ENCODE measurements at regions not wholly inside any gene's neighbourhood (a gene's known extent, or its start where the extent isn't known, plus 50 kb on each side); places are given as distances from the start of the nearest gene placed in this dataset.

DNA sequence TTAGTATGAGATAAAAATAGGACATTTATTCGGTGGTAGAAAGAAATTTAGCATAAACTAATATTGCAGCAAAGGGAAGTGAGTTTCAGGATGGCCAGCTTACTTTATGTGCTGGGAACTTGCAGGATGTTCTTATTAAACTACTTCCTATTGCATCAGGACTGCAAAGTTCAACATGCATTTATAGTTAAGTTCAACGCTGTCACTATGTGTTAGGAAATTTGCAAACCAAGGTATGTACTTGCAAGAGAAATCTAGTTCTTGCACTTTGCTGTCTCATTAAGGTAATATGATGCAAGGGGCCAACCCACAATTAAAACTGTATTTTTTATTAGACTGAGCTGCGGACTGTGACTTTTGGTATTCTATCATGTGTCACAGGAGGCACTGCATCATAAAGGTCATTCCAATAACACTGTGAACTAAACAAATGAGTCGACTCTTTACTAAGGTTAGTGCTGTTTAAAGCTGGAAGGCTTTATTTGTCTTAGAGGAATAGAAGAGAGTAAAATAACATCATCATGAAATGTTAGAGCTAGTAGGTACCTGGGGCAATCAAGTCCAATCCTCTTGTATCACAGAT, 1525.7 kb upstream of the TENM3 start:
- ATAC-seq (no peak), DNase-seq (no peak)
- intact Hi-C loops (cut with DNase I) = no loop called here

DNA sequence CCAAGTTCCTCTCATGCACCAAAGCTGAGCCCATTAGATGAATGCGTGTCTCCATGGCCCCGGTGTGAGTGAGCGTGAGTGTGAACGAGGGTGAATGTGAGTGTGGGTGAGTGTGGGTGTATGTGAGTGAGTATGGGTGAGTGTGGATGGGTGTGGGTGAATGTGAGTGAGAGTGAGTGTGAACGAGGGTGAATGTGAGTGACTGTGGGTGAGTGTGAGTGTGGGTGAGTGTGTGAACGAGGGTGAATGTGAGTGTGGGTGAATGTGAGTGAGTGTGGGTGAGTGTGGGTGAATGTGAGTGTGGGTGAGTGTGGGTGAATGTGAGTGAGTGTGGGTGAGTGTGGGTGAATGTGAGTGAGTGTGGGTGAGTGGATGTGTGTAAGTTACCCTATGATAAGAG, 1521.8 kb upstream of the TENM3 start:
- intact Hi-C loops (cut with DNase I) = no loop called here
- ATAC-seq (no peak), DNase-seq (no peak)

DNA sequence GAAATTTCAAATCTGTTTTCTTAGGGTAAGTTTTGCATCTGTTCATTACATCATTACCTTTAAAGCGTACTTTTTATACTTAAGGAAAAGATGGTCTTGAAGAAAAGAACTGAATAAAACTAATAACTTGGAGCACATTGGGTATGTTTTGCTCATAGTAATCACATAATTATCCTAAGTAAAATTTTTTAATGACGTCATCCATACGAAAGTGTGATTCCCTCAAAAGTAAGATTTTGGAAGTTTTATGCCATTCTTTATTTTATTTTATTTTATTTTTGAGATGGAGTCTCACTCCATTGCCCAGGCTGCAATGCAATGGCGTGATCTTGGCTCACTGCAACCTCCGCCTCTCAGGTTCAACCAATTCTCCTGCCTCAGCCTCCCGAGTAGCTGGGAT, 1516.6 kb upstream of the TENM3 start:
- ATAC-seq (no peak), DNase-seq (no peak)
- intact Hi-C loops (cut with DNase I) = no loop called here

DNA sequence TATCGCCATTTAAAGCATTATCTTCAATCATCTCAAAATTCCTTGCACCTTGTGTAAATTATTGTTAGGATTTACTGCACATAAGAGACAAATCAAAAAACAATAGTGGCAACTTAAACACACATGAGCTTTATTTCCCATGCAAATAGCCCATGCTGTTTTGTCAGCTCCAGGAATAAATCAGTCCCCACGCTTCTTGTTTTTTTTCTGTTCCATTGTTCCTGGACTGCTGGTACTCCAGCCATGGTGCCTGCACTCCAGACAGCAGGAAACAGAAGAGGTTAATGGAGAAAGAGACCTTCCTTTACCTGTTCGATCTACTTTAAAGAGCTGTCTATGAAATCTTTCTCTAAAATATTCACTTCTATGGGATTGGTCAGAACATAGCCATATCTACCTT, 1515.7 kb upstream of the TENM3 start:
- DNase-seq (no peak), ATAC-seq (no peak)
- intact Hi-C loops (cut with DNase I) = no loop called here

DNA sequence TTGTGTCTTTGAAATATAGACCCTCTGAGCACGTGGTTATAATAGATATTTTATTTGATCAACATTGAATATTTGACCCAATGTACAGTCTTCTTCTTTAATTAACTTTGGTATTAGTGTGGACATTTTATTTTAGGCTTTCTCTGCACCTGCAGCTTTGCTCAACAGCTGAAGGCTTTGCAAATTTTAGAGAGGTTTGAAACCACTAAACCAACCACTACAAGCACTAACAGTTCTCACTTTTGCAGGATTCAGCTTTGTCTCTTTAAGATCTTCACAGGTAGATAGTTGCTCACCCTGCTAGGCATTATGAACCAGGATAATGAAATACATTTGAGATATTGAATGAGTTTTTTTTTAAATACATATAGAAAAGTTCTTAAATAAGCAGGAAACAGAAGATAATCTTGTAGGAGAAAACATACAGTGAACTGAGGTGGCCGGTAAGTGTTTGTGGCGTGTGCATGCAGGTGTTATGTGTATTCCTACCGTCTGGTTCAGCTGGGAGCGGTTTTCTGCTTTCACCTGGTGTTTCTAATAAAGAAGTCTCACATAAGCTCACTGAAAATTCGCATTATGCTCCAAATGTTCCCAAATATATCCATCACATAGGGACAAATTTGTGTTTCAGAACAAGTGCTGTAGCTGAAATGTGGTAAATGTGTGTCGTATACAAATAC, 1508.3 kb upstream of the TENM3 start:
- no peak for DNase-seq
- intact Hi-C loops (cut with DNase I) = no loop called here
- ATAC-seq = no peak

DNA sequence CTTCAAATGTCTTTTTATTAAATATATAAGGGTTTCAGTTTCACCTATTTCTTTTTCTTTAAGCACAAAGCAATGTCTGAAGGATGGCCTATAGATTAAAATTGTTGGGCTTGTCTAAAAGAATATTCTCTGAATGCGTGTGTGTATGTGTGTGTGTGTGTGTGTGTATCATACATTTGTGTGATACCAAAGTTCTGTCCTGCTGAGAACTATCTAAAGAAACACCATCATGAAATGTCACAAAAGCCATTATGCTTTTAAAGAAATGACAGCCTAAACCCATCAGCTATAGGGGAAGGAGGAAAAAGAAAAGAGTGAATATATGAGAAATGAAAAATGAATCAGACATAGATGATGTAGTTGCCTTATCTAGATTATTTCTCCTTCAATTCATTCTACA, 1501.5 kb upstream of the TENM3 start:
- DNase-seq (no peak), ATAC-seq (no peak)
- intact Hi-C loops (cut with DNase I) = no loop called here

DNA sequence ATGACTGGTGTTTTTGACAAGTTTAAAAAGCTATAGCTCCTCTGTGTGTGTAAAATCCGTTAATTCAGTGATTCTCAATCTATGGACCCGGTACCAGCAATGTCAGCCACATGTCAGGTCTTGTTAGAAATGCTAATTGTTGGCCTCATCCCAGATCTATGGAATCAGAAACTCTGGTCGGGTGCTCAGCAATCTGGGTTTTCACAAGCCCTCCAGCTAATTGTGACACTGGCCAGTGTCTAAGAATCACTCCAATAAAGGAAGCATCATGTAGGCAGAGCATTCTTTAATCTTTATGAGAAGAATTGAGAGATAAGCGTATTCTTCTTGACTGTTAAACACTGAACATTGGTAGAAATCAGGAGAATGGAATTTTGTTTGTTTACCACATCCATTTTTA, 1498.2 kb upstream of the TENM3 start:
- DNase-seq = no peak
- intact Hi-C loops (cut with DNase I) = no loop called here
- ATAC-seq = no peak

DNA sequence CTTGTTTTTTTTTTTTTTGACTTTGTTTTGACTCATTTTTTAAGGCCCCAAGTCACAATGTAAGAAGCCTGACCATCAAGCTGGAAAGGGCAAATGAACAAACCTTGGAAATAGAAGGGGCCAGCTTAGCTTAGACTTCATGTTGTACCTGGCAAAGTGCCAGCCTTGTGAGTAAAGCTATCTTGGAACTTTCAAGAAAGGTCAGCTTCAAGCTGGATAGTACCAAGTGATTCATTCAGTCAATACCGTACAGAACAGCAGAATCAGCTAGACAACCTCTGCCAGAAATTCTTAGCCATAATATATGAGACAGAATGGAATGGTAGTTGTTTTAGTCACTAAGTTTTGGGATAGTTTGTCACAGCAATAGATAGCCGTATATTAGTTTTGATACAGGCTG, 1492.2 kb upstream of the TENM3 start:
- ATAC-seq (no peak), DNase-seq (no peak)
- intact Hi-C loops (cut with DNase I) = no loop called here

DNA sequence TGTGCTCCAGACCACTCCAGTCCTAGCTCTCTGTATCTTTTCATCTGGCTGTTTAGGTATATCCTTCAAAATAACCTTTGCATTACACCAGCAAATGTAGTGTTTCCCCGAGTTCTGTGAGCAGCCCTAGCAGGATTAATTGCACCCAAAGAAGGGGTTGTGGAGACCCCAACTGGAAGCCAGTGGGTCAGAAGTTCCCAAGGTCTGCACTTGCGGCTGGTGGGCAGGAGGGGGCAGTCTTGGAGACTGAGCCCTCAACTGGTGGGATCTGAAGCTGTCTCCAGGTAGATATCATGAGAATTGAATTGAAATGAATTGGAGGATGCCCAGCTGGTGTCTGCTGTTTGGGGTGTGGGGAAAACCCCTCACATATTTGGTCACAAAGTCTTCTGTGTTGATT, 1485.3 kb upstream of the TENM3 start:
- intact Hi-C loops (cut with DNase I) = no loop called here
- no peak for ATAC-seq

DNA sequence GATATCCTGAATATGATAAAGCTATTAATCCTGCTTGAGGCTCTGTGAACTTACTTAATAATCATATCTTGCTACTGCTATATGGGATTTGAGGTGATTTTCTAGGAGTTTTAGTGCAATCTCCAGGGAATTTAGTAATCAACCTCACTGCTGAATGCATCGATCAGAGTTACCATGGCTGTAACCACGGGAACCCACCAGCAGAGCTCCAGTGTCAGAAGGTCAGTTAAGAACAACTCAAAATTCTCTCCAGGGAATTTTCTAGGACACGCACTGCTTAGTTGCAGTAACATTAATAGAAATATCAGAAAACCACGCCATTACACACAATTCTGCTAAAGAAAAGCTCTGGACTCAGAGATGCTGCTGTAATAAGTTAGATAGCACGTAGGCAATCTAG, 1477.2 kb upstream of the TENM3 start:
- ATAC-seq = no peak
- intact Hi-C loops (cut with DNase I) = no loop called here
- no peak for DNase-seq

More for the DNA sequence above, 1485.3 kb upstream of the TENM3 start:
- DNase-seq = no peak

DNA sequence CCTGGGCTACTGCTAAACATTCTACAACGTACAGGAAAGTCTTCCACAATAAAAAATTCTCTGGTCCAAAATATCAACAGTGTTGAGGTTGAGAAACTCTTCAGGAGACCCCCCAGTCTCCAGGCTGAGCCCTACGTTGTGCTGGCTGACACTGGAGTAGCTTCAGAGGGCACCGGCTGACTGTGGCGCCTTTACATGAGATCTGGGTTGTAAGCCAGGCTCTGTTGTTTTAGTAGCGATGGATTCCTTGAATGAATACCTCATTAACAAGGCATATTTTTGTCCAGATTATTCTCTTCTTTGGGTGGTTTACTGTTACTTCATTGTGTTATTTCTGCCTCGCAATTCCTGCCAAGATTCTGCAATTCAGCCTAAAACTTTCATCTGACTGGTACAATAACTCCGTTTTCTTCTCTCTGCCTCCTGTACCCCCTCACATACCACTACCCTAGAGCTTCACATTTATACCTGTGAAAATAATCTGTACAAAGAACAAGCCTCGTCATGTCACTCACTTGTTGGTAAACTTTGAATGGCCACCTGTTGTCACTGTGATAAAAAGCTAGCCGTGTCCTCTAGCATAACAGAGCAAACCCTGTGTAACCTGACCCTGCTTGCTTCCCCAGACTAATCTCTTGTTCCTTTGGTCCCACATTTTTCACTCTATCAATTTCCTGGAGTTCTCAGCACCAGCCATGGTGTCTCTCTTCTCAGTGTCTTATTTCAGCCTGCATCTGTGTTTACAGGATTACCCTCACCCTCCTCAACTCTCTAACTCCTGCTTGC, 1476.1 kb upstream of the TENM3 start:
- DNase-seq (no peak), ATAC-seq (no peak)
- intact Hi-C loops (cut with DNase I) = no loop called here

DNA sequence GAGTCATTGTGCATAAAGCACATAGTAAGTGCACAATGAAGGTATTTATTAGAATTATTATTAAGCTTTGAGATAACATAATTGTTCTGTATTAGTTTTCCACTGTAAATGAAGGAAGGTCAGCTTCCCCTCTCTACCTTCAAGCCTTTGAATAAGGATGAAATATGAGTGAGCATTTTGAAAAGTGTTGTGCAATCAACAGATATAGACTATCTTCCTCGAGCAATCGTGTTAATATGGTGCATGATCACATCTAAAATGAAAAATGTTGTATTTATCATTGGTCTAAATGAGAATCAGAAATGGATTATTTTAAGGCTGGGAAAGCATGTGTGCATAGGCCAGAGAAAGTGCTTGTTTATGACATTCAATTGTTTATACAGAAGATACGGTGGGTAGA, 1474.6 kb upstream of the TENM3 start:
- intact Hi-C loops (cut with DNase I) = no loop called here
- DNase-seq (no peak), ATAC-seq (no peak)

DNA sequence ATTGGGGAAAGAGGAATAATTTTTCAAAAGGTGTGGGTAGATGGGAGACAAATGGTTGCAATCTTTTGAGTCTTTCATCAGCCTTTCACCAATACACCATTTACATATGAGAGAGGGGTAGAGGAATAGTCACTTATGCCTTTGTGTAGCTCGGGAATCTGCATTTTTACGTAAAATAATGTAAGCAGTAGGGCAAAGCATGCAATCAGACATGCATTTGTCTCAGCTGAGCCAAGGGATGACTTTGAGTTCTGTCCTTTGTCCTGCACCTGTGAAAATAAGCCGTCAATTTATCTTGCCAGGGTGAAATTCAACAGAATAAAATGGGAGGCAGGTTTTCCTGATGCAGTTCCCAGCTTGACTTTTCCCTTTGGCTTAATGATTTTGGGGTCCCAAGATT, 1473.4 kb upstream of the TENM3 start:
- no peak for ATAC-seq
- intact Hi-C loops (cut with DNase I) = no loop called here
- DNase-seq = no peak

DNA sequence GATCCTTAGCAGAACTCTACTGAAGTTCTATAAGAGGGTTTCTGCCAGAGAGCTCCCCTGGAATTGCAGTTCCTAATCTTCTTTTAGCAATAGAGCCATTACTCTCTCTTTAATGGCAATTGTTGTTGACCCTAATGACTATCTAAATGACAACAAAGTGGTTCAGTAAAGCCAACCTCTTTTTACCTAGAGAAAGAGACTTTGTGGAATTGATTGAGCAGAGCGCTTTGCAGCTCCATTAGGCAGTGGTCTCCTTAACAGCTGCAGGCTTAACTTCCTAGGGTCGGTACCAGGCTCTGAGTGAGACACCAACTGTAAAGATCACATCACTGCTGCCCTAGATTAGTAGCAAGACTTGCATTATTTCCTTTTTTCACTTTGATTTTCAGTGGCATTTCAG, 1472.9 kb upstream of the TENM3 start:
- ATAC-seq (no peak), DNase-seq (no peak)
- intact Hi-C loops (cut with DNase I) = no loop called here

DNA sequence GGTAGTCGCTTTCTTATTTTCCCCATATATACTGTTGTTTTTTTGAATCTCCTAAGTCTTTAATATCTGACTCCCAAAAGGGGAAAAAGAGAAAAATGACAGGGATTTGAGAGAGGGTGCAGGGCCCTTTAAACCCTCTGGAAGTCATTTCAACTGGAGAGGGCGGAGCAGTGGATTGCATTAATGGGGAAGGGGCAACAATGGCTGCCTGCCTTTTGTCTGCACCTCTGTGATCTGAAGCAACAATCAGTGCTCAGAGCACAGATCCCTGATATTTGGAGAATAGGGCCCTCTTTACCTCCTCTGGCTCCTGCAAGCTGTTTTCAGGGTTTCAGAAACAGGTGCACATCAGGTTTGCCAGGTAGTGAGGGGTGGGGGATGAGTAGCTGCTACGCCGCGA, 1458.3 kb upstream of the TENM3 start:
- intact Hi-C loops (cut with DNase I) = no loop called here
- no peak for ATAC-seq
- no peak for DNase-seq

DNA sequence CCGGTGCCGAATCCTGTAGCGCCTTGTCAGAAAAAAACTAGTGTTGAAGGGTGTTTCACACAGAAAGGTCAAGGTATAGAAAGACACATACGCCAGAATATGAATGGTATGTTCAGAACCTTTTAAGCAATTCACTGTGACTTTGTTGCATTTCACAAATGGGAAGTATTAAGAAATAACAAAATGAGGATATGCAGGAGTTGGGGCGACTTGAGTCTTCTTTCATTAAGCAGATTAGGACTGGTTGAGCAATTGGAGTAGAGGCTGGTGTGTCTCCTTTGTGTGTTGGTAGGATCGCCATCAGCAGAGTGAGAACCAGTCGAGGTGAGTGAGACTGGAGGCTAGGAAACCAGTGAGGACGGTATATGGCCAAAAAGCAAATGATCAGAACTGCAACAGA, 1454.5 kb upstream of the TENM3 start:
- ATAC-seq (no peak), DNase-seq (no peak)
- intact Hi-C loops (cut with DNase I) = no loop called here

DNA sequence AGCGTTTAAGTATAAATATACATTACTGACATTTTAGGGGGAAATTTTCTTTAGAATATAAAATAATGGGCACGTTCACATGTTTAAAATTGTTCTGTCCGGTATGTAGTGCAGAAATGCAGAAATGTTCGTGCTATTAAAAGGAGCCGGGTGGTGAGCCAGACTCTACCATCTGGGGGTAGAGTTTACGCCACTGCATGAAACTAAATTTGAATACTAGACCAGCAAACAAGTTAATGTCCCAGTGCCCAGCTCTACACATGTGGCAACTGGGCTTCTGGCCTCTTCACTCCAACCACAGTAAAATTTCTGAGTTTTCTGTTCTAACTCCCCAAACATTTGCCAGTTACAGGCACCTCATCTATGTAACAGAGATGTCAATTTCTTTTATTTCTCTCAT, 1453.3 kb upstream of the TENM3 start:
- no peak for ATAC-seq
- DNase-seq = no peak
- intact Hi-C loops (cut with DNase I) = no loop called here

DNA sequence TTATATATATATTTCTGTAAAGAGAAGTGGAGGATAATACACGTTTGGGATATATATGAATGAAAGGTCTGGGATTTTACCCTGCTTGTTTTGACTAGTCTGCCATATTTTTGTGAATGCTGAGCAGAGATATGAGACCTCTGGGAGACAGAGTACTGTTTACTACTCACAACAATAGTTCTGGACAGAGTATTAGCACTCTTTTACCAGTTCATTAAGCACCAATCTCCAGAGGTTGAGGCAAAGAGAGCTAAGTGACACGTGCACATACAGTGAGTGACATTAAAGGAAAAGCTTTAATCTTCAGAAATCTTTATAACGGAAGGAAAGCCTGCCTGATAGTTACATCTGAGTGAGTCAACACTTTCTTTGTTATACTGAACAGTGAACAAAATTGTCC, 1452.7 kb upstream of the TENM3 start:
- intact Hi-C loops (cut with DNase I) = no loop called here
- DNase-seq (no peak), ATAC-seq (no peak)

DNA sequence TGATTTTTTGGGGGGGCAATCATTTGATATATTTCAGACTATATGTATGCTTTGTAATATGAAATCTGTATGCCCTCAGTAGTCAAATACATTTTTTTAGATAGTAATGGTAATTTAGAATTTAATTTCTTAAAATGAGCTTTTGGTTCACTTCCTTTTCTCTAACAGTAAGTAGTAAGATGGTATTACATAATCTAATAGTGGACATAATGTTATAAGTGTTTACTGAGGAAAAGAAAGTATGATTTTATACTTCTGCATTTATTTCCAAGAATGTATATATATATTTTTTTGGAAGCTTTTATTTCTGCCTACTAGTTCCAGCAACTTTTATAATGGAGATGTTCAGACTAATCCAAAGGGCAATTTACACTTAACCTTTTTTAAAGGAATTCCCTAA, 1450.7 kb upstream of the TENM3 start:
- no peak for DNase-seq
- intact Hi-C loops (cut with DNase I) = no loop called here
- no peak for ATAC-seq

DNA sequence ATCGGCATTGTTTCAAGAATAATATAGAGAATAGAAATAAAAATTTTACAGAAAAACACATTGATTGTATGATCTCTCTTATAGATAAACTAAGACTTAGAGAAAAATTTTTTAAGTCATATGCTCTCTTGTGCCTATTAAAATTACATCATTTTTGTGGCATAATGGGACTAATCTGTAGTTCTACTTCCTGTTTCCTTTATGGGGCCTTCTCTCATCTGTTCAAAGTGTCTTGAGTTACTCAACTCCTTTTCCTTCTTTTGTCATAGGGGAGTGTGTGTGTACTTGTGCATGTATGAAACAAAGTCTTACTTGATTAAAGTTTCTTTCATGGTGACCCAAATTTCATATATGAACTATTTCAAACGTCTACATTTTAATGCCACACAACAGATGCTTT, 1448.9 kb upstream of the TENM3 start:
- no peak for DNase-seq
- intact Hi-C loops (cut with DNase I) = no loop called here
- no peak for ATAC-seq

DNA sequence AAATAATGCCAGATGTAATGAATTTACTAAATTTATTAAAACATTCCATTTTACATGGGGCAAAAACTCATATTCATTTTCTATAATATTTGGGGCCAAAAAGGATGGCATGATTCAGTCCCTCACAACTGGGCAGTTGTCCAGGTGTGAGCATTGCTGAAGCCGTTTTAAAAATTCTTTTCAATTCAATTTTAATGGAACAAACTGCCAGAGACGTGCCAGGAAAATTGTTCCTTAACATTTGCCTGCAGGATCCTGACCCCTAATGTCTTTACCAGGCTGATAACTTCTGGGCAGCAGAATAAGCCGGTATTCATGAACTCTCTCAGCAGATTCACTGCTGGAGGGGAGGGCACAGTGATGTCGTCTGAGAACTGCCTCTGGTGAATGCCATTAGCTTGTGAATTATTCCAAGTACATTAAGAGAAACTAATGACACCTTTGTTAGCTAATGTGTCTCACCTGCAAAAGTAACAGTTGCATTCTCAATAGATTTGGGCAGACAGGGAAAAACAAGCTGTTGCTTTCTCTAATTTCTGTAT, 1445.1 kb upstream of the TENM3 start:
- DNase-seq (no peak), ATAC-seq (no peak)
- intact Hi-C loops (cut with DNase I) = no loop called here
